Tongue (tissue), 1 donor: ENCODE measurements at regions not wholly inside any gene's neighbourhood (a gene's known extent, or its start where the extent isn't known, plus 50 kb on each side); places are given as distances from the start of the nearest gene placed in this dataset.

Source experiments
- DNase-seq: peaks from one replicate; pipeline ENCODE4 v3.0.0-alpha.2; 2015

- DNase-seq = no peak
Observed at GRCh38 chr5:145244251-145244650, 590.9 kb downstream of the PRELID2 start.

- DNase-seq = no peak
Observed at GRCh38 chr5:145243016-145243415, 592.1 kb downstream of the PRELID2 start.

GRCh38 chr5:145242551-145242950 is 592.6 kb downstream of the PRELID2 start:
- peak; percentile 2 for DNase-seq

- peak; percentile 56 for DNase-seq
Observed at GRCh38 chr5:145237843-145238242, 597.3 kb downstream of the PRELID2 start.

GRCh38 chr5:145236983-145237382 is 598.2 kb downstream of the PRELID2 start:
- DNase-seq = no peak

GRCh38 chr5:145236127-145236526 is 599.0 kb downstream of the PRELID2 start:
- no peak for DNase-seq

- DNase-seq = no peak
Observed at GRCh38 chr5:145233461-145233860, 601.7 kb downstream of the PRELID2 start.

GRCh38 chr5:145230781-145231180 is 604.4 kb downstream of the PRELID2 start:
- no peak for DNase-seq

GRCh38 chr5:145228564-145228963 is 606.6 kb downstream of the PRELID2 start:
- DNase-seq = no peak

GRCh38 chr5:145227881-145228280 is 607.3 kb downstream of the PRELID2 start:
- DNase-seq = no peak

- DNase-seq = no peak
Observed at GRCh38 chr5:145226726-145227125, 608.4 kb downstream of the PRELID2 start.

- DNase-seq = no peak
Observed at GRCh38 chr5:145225529-145225928, 609.6 kb downstream of the PRELID2 start.

GRCh38 chr5:145223582-145223981 is 611.6 kb downstream of the PRELID2 start:
- DNase-seq = no peak

GRCh38 chr5:145222622-145223021 is 612.5 kb downstream of the PRELID2 start:
- no peak for DNase-seq

GRCh38 chr5:145221416-145221815 is 613.7 kb downstream of the PRELID2 start:
- DNase-seq = no peak

GRCh38 chr5:145220481-145220880 is 614.7 kb downstream of the PRELID2 start:
- DNase-seq = peak; percentile 24

- no peak for DNase-seq
Observed at GRCh38 chr5:145218982-145219381, 616.2 kb downstream of the PRELID2 start.

GRCh38 chr5:145218019-145218418 is 617.1 kb downstream of the PRELID2 start:
- DNase-seq = no peak

GRCh38 chr5:145210020-145210419 is 625.1 kb downstream of the PRELID2 start:
- DNase-seq = no peak

GRCh38 chr5:145205546-145205945 is 629.6 kb downstream of the PRELID2 start:
- peak; percentile 1 for DNase-seq

GRCh38 chr5:145204743-145205142 is 630.4 kb downstream of the PRELID2 start:
- no peak for DNase-seq

GRCh38 chr5:145203193-145203592 is 631.9 kb downstream of the PRELID2 start:
- no peak for DNase-seq

- DNase-seq = no peak
Observed at GRCh38 chr5:145198525-145199260, 636.4 kb downstream of the PRELID2 start.

- no peak for DNase-seq
Observed at GRCh38 chr5:145189746-145190145, 645.4 kb downstream of the PRELID2 start.

- DNase-seq = no peak
Observed at GRCh38 chr5:145180371-145180770, 654.8 kb downstream of the PRELID2 start.
